HG02870 (cell line): ENCODE measurements at regions not wholly inside any gene's neighbourhood (a gene's known extent, or its start where the extent isn't known, plus 50 kb on each side); places are given as distances from the start of the nearest gene placed in this dataset.
A peak's percentile ranks its signal among the peaks of the same experiment; 100 is the strongest.
"Not testable (repeated sequence)": the region's sequence is repeated elsewhere in the genome, so short reads cannot be mapped to it uniquely, and the experiment has no call there.

Experiments used
- ATAC-seq: cut with Tn5 transposase; IDR thresholded peaks from one replicate; pipeline ENCODE4 v1.9.1; 2021; ENCODE audit warnings: mild to moderate bottlenecking, moderate library complexity; ENCODE audit not compliant: unreplicated experiment

GRCh38 chr6:120392941-120393340 is 941.3 kb downstream of the TBC1D32 start:
- ATAC-seq: no peak

DNA sequence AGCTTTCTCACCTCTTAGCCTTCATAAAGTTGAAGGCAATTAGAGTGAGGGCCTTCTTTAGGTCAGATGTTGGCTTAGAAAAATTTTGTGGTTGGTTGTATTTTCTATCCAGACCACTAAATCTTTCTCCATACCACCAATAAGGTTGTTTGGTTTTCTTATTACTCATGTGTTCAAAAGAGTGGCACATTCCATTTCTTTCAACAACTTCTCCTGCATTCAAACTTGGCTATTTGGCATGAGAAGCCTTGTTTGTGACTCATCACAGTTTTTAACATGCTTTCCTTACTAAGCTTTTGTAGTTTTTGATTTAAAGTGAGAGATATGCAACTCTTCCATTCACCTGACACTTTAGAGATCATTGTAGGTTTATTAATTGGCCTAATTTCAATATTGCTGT is 949.6 kb downstream of the TBC1D32 start:
- ATAC-seq: no peak

- no peak for ATAC-seq
These were observed 950.6 kb downstream of the TBC1D32 start for GRCh38 chr6:120383681-120384080.

- ATAC-seq: peak; percentile 84
These were observed 955.6 kb downstream of the TBC1D32 start for GRCh38 chr6:120378582-120379220.

GRCh38 chr6:120373185-120373584 is 961.1 kb downstream of the TBC1D32 start:
- no peak for ATAC-seq

GRCh38 chr6:120363429-120363828 is 970.9 kb downstream of the TBC1D32 start:
- no peak for ATAC-seq

GRCh38 chr6:120358535-120358934 is 975.7 kb downstream of the TBC1D32 start:
- not testable (repeated sequence) for ATAC-seq

DNA sequence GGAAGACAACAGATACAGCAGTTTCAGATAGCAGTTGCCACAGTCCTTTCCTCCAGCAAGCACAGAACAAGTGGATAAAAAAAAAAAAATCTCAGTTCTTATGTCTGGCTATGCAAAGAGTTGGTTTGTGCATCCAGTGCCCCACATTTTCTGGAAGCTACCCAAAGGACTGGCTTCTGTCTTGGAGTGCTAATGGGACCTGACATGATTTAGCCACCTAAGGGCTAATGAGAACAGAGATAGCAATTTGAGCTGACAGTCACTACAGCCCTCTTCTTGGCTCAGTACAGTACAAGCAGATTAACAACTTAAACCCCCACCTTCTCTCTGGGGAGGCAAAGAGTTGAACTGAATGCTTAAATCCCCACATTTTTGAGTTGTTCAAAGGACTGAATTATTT is 976.8 kb downstream of the TBC1D32 start:
- ATAC-seq: no peak

GRCh38 chr6:120355822-120356221 is 978.5 kb downstream of the TBC1D32 start:
- no peak for ATAC-seq

GRCh38 chr6:120354452-120355098 is 979.7 kb downstream of the TBC1D32 start:
- no peak for ATAC-seq

DNA sequence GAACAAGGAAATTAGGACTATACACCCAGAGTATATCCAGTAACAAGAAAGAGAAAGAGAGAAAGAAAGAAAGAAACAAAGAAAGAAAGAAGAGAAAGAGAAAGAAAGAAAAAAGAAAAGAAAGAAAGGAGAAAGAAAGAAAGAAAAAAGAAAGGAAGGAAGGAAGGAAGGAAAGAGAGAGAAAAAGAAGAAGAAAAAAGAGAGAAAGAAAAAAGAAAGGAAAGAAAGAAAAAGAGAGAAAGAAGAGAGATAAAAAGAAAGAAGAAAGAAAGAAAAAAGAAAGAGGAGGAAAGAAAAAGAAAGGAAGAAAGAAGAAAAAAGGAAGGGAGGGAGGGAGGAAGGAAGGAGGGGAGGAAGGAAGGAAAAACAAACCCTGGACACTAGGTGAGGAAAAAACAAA is 981.8 kb downstream of the TBC1D32 start:
- ATAC-seq: no peak

DNA sequence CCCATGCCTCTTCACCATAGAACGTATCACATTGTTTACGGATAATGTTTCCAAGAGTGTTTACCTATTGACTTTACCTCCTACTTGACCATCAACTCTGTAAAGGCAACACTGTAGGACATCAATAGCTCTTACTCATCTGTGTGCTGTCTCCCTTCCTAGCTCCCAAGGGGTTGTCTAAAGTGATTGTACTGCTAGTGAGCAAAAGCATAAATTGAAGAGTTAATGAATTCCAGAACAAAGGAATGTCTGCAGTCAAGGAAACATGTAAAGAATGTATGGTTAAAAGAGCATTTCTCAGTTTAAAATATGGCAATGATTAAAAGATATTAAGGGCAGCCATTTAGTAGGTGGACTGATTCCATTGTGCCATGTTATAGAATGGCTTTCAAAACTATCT is 985.4 kb downstream of the TBC1D32 start:
- ATAC-seq: no peak

- ATAC-seq: no peak
These were observed 979.0 kb upstream of the MAN1A1 start for GRCh38 chr6:120328521-120328920.

DNA sequence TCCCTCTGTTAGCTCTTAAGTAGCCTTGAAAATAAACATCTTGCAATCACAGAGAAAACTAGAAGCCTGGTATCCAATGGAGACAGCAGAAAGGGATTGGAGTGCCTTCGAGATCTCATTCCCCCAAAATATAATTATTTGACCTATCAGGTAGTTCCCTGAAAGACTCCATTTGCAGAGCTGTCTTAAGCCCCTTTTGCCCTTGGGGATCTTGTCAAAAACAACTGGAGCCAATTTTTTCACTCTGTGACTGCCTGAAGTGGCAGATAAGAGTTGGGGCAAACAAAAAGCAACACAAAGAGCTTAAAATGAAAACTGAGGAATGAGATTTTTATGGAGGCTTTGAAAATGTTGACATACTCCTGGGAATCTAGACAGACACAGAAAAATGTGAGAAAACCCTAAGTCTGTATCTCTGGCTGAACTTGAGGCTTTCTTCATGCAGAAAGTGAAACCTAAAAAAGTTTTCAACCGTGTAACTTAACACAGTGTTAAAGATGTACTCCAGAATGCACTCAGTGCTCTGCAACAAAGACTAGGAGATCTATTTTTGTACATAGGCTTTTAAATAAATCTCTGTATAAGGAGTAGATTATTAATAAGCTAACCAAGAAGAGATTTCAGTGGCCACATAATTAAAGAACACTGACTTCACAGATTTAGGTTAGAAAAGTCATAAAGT is 971.1 kb upstream of the MAN1A1 start:
- no peak for ATAC-seq

DNA sequence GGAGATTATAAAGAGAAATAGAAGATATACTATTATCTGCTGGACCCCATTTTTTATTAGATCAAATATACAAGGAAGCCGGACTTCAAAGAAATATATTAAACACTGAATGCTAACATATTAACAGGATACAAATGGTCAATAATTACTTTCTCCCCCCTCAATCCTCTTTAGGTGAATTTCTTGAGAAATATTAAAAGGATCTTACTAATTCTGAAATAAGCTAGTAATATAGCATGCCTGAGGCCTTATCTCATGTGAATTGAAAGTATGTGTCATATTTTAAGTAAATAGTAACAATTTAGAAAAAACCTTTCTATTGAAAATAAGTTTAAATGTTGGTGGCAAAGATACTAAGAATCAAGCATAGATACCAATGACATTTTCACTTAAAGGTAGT is 954.7 kb upstream of the MAN1A1 start:
- no peak for ATAC-seq

DNA sequence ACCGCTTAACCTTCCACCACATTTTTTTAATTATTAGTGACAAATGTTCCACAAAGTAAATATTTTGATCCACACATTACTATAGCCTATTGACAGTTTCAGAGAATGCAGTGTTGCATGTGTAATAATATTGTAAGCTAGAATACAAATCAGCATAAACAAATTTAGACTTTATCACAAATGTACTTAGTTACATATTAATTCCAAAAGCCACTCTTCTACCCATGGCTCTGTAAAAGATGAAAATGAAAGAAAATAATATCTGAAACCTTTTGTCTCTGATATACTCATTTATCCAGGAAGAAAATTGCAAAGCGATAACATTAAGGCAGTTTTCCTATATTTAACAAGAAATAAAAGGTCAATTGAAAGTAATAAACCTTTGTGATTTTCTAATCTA is 954.0 kb upstream of the MAN1A1 start:
- no peak for ATAC-seq

GRCh38 chr6:120302041-120302440 is 952.5 kb upstream of the MAN1A1 start:
- no peak for ATAC-seq

DNA sequence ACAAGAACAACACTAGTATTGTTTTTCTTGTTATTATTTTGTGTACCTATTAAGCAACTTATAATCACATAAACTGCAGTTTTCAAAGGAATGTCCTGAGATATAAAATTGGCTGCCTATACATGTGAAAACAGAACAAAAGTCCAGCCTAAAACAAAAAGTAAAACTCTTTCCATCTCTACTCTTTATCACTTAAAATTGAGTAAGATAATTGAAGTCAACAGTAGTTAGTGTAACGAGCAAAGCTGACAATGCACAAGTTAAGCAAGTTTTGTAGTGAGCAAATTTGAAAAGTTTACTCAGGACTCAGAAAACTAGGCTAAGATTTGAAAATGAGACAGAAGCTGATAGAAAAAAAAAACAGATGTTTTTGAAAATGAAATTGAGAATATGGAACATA is 941.4 kb upstream of the MAN1A1 start:
- ATAC-seq: no peak

- ATAC-seq: no peak
These were observed 932.4 kb upstream of the MAN1A1 start for GRCh38 chr6:120282005-120282404.

DNA sequence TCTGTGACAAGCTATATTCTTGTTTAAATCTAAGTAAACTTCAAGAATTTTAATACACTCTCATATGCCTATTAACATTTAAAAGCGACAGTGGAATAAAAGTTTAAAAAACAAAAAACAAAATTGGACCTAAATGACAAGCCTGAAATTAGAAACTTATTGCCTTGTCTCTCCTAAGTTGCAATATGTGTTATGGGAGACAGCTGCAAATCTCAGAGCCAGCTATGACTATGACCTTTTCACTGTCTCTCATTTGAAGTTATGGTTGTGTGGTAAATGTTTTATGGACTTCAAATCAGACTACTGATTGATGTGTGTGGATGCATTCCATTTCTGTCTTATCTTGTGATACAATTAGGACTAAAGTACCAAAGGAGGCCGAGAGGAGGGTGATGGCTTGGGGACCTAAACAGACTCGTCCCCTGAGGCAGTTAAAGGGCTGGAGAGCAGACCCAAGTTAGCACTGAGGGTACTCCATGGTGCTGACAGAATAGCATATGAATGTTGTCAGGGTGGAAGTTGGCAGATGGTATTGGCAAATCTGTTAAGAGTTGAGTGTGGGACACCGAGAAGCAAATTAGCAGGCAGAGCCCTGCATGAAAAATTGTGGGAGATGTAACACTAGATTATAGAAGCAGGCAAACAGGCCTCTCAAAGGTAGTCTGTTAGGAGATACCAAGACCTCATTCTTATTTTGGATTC is 930.1 kb upstream of the MAN1A1 start:
- no peak for ATAC-seq

- no peak for ATAC-seq
These were observed 929.3 kb upstream of the MAN1A1 start for GRCh38 chr6:120278689-120279396.
